HFF-Myc (cell line): ENCODE measurements at regions not wholly inside any gene's neighbourhood (a gene's known extent, or its start where the extent isn't known, plus 50 kb on each side); places are given as distances from the start of the nearest gene placed in this dataset.

Experiments used
- DNase-seq: peaks from one replicate; pipeline ENCODE4 v3.0.0-alpha.2; 2011; ENCODE audit warnings: low read depth; ENCODE audit errors: extremely low read depth
- H3K4me3 ChIP-seq: replicated peaks from 2 replicates; pipeline ENCODE4 v1.5.1; 2011; ENCODE audit warnings: low read depth, mild to moderate bottlenecking, control low read depth, low read length
- TF ChIP-seq, protein P1 (sequence below): IDR thresholded peaks from 2 replicates; pipeline ENCODE4 v1.5.1; 2012; ENCODE audit warnings: mild to moderate bottlenecking, low read depth, low read length, control low read depth; ENCODE audit errors: missing control alignments

DNA sequence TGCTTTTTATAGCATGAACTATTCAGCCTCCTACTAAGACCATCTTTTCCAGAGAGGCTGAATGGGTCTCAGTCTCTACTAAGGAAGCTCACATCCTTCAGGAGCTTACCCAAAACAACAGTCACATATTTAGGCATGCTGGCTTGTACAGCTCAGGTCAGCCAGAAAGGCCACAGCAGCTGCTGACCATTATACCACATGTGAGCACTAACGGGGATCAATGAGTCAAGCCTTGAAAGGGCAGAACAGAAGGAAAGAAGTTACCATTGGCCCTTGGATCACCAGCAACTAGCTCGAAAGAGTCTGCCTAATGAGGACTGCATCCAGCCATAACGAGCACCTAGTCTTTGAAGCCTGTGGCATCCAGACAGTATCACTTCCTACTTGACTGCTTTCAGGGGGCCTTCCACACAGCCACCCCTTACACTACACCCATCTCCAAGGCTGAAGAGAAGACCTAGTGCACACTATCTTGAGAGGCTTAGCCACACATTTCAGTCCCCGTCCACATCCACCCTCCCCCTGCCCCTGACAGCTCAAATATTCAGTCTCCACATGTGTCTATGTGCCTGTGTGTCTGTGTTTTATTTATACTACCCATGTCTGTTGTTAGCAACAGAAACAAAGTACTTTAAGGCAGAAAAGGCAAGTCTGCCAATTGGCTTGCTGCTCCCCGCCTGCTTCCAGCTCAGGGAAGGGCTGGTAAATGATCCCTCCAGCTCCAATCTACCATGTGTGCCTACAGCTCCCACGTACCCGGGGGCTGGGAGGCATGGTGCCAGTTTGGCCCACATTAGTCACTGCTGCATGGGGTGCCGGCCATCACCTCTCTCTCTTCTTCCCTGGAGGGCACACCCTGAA is 95.5 kb downstream of the RPL27A start:
- DNase-seq = no peak

DNA sequence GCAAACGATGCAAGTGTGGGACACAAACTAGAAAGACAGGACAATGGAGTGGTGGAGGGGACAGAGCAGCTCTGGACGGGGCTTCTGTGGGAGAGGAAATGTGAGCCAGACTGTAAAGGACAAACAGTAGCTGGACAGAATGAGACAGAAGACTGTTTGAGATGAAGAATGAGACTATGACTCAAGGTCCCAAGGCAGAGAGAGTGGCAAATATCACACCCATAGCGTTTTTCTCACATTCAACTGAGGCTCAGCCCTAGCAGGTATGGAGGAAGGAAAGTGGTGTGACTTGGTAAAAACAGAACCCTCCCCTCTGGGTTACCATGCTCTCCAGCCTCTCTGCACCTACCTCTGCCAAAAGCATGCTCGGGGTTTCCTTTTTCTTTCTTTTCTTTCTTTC is 96.5 kb downstream of the RPL27A start:
- no peak for DNase-seq
- TF ChIP-seq, protein P1, sequence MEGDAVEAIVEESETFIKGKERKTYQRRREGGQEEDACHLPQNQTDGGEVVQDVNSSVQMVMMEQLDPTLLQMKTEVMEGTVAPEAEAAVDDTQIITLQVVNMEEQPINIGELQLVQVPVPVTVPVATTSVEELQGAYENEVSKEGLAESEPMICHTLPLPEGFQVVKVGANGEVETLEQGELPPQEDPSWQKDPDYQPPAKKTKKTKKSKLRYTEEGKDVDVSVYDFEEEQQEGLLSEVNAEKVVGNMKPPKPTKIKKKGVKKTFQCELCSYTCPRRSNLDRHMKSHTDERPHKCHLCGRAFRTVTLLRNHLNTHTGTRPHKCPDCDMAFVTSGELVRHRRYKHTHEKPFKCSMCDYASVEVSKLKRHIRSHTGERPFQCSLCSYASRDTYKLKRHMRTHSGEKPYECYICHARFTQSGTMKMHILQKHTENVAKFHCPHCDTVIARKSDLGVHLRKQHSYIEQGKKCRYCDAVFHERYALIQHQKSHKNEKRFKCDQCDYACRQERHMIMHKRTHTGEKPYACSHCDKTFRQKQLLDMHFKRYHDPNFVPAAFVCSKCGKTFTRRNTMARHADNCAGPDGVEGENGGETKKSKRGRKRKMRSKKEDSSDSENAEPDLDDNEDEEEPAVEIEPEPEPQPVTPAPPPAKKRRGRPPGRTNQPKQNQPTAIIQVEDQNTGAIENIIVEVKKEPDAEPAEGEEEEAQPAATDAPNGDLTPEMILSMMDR = no peak
- no peak overlapping the region for H3K4me3 ChIP-seq

More for the DNA sequence above, 95.5 kb downstream of the RPL27A start:
- H3K4me3 ChIP-seq = no peak overlapping the region
- TF ChIP-seq, protein P1 = no peak

DNA sequence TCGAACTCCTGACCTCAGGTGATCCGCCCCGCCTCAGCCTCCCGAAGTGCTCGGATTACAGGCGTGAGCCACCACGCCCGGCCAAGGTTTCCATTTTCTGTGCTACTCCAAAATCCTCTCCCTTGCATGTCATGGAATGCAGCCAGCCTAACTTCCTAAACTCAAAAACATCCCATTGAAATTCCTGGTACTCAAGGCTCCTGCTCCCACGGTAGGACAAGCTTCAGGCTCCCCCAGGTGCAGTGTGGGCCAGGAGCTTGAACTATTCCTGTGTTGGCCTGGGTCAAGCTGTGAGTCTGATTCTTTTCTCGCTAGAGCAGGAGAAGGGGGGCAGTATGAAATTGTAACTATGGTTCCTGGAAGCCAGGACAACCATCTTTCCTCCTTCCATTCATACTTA is 97.1 kb downstream of the RPL27A start:
- no peak overlapping the region for H3K4me3 ChIP-seq
- no peak for DNase-seq
- TF ChIP-seq, protein P1 = no peak

DNA sequence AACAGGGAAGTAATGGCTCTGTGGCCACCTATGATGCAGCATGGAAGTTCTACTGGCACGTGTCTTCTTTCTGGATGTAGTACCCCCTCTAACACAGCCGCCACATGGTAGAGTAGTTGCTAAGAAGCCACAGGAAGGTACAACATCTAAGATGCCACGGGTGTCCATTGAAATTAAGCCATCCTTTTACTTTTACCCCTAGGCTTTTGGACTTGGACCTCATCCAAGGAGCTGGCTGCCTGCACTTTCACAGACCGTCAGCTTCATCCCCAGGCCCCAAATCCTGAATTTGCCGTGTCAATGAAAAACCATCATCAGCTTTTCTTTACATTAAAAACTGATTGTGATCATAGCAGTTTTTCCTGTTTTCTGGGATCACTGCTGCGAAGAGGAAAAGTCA is 102.4 kb downstream of the RPL27A start:
- TF ChIP-seq, protein P1 = no peak
- no peak overlapping the region for H3K4me3 ChIP-seq
- no peak for DNase-seq

DNA sequence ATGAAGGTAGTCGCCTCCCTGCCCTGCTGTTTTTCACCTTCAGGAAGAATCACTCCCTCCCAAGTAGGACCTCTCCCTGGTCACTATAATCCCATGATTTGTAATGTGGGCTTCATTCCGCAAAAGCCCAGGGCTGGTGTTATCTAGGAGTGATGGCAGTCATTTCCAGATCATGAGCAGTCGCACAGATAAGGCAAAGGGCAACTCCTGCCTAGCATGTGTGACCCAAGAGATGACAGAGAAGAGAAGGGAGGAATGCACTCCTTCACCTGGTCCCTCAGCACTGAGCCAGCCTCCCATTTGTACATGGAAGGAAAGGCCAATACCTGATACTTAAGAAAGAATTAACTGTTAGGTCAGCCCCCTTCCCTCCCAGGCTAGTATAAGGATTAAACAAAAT is 102.9 kb downstream of the RPL27A start:
- TF ChIP-seq, protein P1 = no peak
- H3K4me3 ChIP-seq = no peak overlapping the region
- no peak for DNase-seq

DNA sequence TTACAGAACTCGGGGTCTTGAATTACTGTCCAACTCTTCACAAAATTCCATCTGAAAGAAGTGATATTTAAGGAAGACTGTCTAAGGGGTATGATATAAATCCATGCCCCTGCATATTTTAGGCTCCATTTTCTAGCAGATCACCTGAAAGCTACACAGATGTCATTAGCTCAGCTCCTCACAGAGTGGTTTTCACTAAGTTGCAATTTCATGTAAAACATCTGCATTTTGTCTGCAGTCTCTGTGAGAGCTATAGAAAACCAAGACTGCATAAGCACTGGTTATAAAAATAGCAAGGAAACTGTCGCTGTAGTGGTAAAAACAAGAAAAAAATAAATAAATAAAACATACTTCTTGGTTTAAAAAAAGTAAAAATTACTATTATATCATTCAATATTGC is 103.4 kb downstream of the RPL27A start:
- TF ChIP-seq, protein P1 = no peak
- DNase-seq = no peak
- H3K4me3 ChIP-seq = no peak overlapping the region
